HepG2 (cell line): ENCODE measurements at regions not wholly inside any gene's neighbourhood (a gene's known extent, or its start where the extent isn't known, plus 50 kb on each side); places are given as distances from the start of the nearest gene placed in this dataset.

Experiments
- ATAC-seq: fragments of 200-7000 bp; cut with Tn5 transposase; 3 replicates; pipeline ENCODE4 v1.9.1; 2020; ENCODE audit warnings: mild to moderate bottlenecking, moderate library complexity
- BruUV-seq: library from RNA; stranded (reverse); fragments of 400-500 nt; replicated peaks from 2 replicates; lab custom pipeline; 2021; lab: Mats Ljungman, UMichigan
- CTCF ChIA-PET: fragments of 300-600 bp; formaldehyde crosslinking; extraction: SDS; loops from one replicate; lab custom pipeline; 2021; ENCODE audit warnings: low total read pairs, inconsistent platforms, low intra/inter-chr PET ratio; lab: Yijun Ruan, JAX
- POLR2A ChIA-PET: fragments of 350-600 bp; sonication (Branson Sonifier 250); formaldehyde crosslinking; loops from one replicate; lab custom pipeline; 2020; ENCODE audit warnings: antibody characterized with exemption, inconsistent platforms; lab: Yijun Ruan, JAX
- DNase-seq: peaks from one replicate; pipeline ENCODE4 v3.0.0-alpha.2; 2015; ENCODE audit warnings: low spot score
- FAIRE-seq: peaks from 3 replicates; lab custom pipeline; 2011; peaks lifted over from hg19 to GRCh38; lab: Jason Lieb, UNC
- H2AFZ ChIP-seq: one replicate; pipeline ENCODE4 v1.6.1; 2011; ENCODE audit warnings: low read length, inconsistent platforms
- H3K27ac ChIP-seq: fragments of 300-600 bp; 3 replicates; pipeline ENCODE4 v1.8.0; 2011; ENCODE audit warnings: mixed run types, mild to moderate bottlenecking, mixed read lengths, low read length, inconsistent platforms; ENCODE audit not compliant: insufficient read depth; ENCODE audit errors: extremely low read length
- H3K27me3 ChIP-seq, 2 experiments: fragments of 200-600 bp in 1 of 2; 2 replicates in 1 of 2; 3 replicates in 1 of 2; pipeline versions ENCODE4 v1.6.0 to v1.8.0; 2011; ENCODE audit warnings: low read length in 2 of 2, mild to moderate bottlenecking in 2 of 2, moderate library complexity in 2 of 2, inconsistent platforms in 1 of 2; ENCODE audit not compliant: insufficient read depth in 2 of 2, control insufficient read depth in 1 of 2
- H3K36me3 ChIP-seq, 2 experiments: fragments of 200-600 bp in 1 of 2; replicated peaks in 1 of 2; 2 replicates in 1 of 2; 3 replicates in 1 of 2; pipeline versions ENCODE4 v1.5.1 to v1.8.0; 2011; ENCODE audit warnings: low read length in 2 of 2, inconsistent platforms in 1 of 2; ENCODE audit not compliant: insufficient read depth in 2 of 2, control insufficient read depth in 1 of 2
- H3K4me1 ChIP-seq: 2 replicates; pipeline ENCODE4 v1.5.1; 2012; ENCODE audit warnings: low read length, inconsistent platforms; ENCODE audit not compliant: insufficient read depth
- H3K4me2 ChIP-seq: 2 replicates; pipeline ENCODE4 v1.6.0; 2011; ENCODE audit warnings: low read depth, low read length, inconsistent platforms
- H3K4me3 ChIP-seq, 3 experiments: fragments of 200-600 bp in 1 of 3; sonication (generic), shearing (Covaris generic) in 1 of 3; replicated peaks in 1 of 3; 2 replicates each; pipeline ENCODE4 v1.5.1; 2011 to 2016; ENCODE audit warnings: low read length in 3 of 3, inconsistent platforms in 2 of 3, low read depth in 2 of 3, mild to moderate bottlenecking in 2 of 3, control low read depth in 1 of 3, mixed read lengths in 1 of 3; ENCODE audit not compliant: insufficient read depth in 1 of 3
- H3K79me2 ChIP-seq: one replicate; pipeline ENCODE4 v1.6.1; 2011; ENCODE audit warnings: low read length, inconsistent platforms; ENCODE audit not compliant: insufficient read depth
- H3K9ac ChIP-seq: 2 replicates; pipeline ENCODE4 v1.6.0; 2011; ENCODE audit warnings: mild to moderate bottlenecking, low read depth, low read length, inconsistent platforms; ENCODE audit not compliant: insufficient read depth
- H3K9me3 ChIP-seq: 2 replicates; pipeline ENCODE4 v1.5.1; 2012; ENCODE audit warnings: mild to moderate bottlenecking, low read length
- H4K20me1 ChIP-seq: 2 replicates; pipeline ENCODE4 v1.6.0; 2011; ENCODE audit warnings: inconsistent platforms, mild to moderate bottlenecking, low read length, moderate library complexity; ENCODE audit not compliant: insufficient read depth
- ATAD3A ChIP-seq: sonication (generic); formaldehyde crosslinking; IDR thresholded peaks from 2 replicates; pipeline ENCODE4 v1.4.0; 2020; ENCODE audit warnings: missing genetic modification reagents
- CREM ChIP-seq, 2 experiments: sonication (generic) in 1 of 2; formaldehyde crosslinking in 1 of 2; IDR thresholded peaks; 2 replicates each; pipeline versions ENCODE4 v1.4.0 to v1.6.1; 2016 to 2020; ENCODE audit warnings: antibody characterized with exemption in 1 of 2, mild to moderate bottlenecking in 1 of 2, missing genetic modification reagents in 1 of 2
- FOXJ3 ChIP-seq: sonication (generic); formaldehyde crosslinking; IDR thresholded peaks from 2 replicates; pipeline ENCODE4 v1.4.0; 2020; ENCODE audit warnings: missing genetic modification reagents, mild to moderate bottlenecking, borderline replicate concordance
- IRX3 ChIP-seq: sonication (generic); formaldehyde crosslinking; IDR thresholded peaks from 2 replicates; pipeline ENCODE4 v1.8.1; 2023; ENCODE audit warnings: mild to moderate bottlenecking, low read depth, missing genetic modification reagents, borderline replicate concordance
- PRPF4 ChIP-seq: fragments of 200-400 bp; formaldehyde crosslinking; IDR thresholded peaks from 2 replicates; pipeline ENCODE4 v1.6.1; 2016; ENCODE audit warnings: low read length, low read depth; ENCODE audit not compliant: poor library complexity, severe bottlenecking
- SALL2 ChIP-seq: sonication (generic); formaldehyde crosslinking; IDR thresholded peaks from 2 replicates; pipeline ENCODE4 v1.8.1; 2023; ENCODE audit warnings: mild to moderate bottlenecking, missing genetic modification reagents, inconsistent platforms
- STAG1 ChIP-seq: sonication (generic); formaldehyde crosslinking; IDR thresholded peaks from 2 replicates; pipeline ENCODE4 v1.4.0; 2020; ENCODE audit warnings: missing genetic modification reagents
- ZNF672 ChIP-seq: sonication (generic); formaldehyde crosslinking; IDR thresholded peaks from 2 replicates; pipeline ENCODE4 v1.8.1; 2022; ENCODE audit warnings: missing genetic modification reagents
- WGBS: methylation state at CpG from one replicate; pipeline ENCODE4 v1.1.6; 2017; ENCODE audit warnings: low lambda C conversion rate; 5-methylcytosine and 5-hydroxymethylcytosine counted together
- in situ Hi-C: cut with HindIII; loops from 2 replicates; pipeline ENCODE4 v1.10.0; 2017; ENCODE audit warnings: low pct_unique_long_range_greater_than_20kb; ENCODE audit not compliant: extremely low pct_ligation_motif_present
- intact Hi-C: fragments of 100-400 bp; cut with micrococcal nuclease; formaldehyde crosslinking; loops from one replicate; pipeline ENCODE4 v1.10.0; 2022; ENCODE audit not compliant: unreplicated experiment
- TF ChIP-seq, protein P1 (sequence below): sonication (generic); formaldehyde crosslinking; IDR thresholded peaks from 2 replicates; pipeline ENCODE4 v1.9.0; 2022; ENCODE audit warnings: low read depth, missing genetic modification reagents
- TF ChIP-seq, protein P2 (sequence below): sonication (generic); formaldehyde crosslinking; IDR thresholded peaks from 2 replicates; pipeline ENCODE4 v1.4.0; 2020; ENCODE audit warnings: missing genetic modification reagents, borderline replicate concordance

DNA sequence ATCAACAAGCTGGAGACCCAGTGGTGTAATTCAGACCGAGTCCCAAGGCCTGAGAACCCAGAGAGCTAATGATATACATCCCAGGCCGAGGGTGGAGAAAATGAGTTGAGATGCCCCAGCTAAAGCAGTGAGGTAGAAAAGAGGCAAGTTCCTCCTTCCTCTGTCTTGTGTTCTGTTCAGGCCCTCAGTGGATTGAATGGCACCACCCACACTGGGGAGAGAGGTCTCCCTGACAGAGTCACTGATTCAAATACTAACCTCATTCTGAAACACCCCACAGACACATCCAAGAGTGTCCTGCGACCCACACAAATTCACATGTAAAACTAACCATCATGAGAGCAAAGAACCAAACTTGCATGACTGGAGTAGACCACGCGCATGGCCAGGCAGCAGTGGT lies 215.3 kb downstream of the ANAPC1 start (continued):
- TF ChIP-seq ZNF672, result no peak
- no peak for TF ChIP-seq IRX3 (CRISPR knock-in tag)
- TF ChIP-seq FOXJ3 (CRISPR knock-in tag), result no peak
- TF ChIP-seq PRPF4, result no peak
- TF ChIP-seq, protein P1, sequence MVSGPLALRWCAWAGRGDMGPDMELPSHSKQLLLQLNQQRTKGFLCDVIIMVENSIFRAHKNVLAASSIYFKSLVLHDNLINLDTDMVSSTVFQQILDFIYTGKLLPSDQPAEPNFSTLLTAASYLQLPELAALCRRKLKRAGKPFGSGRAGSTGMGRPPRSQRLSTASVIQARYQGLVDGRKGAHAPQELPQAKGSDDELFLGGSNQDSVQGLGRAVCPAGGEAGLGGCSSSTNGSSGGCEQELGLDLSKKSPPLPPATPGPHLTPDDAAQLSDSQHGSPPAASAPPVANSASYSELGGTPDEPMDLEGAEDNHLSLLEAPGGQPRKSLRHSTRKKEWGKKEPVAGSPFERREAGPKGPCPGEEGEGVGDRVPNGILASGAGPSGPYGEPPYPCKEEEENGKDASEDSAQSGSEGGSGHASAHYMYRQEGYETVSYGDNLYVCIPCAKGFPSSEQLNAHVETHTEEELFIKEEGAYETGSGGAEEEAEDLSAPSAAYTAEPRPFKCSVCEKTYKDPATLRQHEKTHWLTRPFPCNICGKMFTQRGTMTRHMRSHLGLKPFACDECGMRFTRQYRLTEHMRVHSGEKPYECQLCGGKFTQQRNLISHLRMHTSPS, result no peak
- no peak for TF ChIP-seq ATAD3A

DNA sequence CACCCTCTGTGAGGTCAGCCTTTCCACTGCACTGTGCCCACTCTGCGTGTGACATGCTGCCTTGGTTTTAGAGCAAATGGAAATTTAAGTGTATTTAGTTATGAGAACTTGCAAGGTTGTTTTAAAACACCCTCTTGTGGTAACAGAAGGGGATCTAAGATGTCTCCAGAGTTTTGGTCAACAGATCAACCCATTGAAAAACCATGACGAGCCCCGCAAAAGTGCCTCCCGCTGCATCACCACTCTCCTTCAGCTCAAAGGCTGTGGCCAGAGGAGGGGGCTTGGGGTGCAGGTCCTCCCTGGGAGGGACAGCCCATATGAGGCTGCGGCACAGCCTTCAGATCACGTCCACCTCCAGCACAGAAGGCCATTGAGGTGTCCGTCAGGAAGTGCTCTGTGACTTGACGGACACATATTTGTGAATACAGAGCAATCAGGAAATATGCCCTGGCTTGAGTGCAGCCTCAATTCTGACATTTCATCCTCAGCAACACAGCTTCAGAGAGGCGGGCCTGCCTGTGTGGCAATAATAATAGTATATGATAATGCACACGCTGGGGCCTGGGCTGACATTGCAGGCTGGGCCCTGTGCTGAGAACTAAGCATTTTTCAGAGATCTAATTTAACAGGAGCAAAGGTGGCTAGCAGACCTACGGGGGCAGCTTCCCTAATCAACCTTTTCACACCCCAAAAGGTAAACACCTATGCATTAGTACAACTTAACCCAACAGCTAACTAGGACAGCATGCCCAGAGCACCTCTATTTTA lies 213.9 kb downstream of the ANAPC1 start:
- no peak overlapping the region for H2AFZ ChIP-seq
- H3K79me2 ChIP-seq, result no peaks in the 10 kb centered on the region
- in situ Hi-C loops (loop anchor here (25.0 kb wide), 1 partner anchor 183 kb away; no protein-coding TSS in a partner anchor), intact Hi-C loops (no loop called here)
- no peak overlapping the region for H3K9ac ChIP-seq
- FAIRE-seq, result no peak
- no peaks in the 10 kb centered on the region for H4K20me1 ChIP-seq
- no peaks in the 10 kb centered on the region for H3K9me3 ChIP-seq
- no peaks in the 10 kb centered on the region for H3K36me3 ChIP-seq
- no peak for ATAC-seq
- peaks cover 19% of the 10 kb centered on the region for H3K4me1 ChIP-seq
- ChIA-PET POLR2A (no interaction called here), CTCF (no interaction called here)
- 68% methylated on average over 11 of the region's 11 CpGs for WGBS
- H3K27ac ChIP-seq, result no peak overlapping the region
- BruUV-seq, result no TSS peak
- TF ChIP-seq, protein P2, sequence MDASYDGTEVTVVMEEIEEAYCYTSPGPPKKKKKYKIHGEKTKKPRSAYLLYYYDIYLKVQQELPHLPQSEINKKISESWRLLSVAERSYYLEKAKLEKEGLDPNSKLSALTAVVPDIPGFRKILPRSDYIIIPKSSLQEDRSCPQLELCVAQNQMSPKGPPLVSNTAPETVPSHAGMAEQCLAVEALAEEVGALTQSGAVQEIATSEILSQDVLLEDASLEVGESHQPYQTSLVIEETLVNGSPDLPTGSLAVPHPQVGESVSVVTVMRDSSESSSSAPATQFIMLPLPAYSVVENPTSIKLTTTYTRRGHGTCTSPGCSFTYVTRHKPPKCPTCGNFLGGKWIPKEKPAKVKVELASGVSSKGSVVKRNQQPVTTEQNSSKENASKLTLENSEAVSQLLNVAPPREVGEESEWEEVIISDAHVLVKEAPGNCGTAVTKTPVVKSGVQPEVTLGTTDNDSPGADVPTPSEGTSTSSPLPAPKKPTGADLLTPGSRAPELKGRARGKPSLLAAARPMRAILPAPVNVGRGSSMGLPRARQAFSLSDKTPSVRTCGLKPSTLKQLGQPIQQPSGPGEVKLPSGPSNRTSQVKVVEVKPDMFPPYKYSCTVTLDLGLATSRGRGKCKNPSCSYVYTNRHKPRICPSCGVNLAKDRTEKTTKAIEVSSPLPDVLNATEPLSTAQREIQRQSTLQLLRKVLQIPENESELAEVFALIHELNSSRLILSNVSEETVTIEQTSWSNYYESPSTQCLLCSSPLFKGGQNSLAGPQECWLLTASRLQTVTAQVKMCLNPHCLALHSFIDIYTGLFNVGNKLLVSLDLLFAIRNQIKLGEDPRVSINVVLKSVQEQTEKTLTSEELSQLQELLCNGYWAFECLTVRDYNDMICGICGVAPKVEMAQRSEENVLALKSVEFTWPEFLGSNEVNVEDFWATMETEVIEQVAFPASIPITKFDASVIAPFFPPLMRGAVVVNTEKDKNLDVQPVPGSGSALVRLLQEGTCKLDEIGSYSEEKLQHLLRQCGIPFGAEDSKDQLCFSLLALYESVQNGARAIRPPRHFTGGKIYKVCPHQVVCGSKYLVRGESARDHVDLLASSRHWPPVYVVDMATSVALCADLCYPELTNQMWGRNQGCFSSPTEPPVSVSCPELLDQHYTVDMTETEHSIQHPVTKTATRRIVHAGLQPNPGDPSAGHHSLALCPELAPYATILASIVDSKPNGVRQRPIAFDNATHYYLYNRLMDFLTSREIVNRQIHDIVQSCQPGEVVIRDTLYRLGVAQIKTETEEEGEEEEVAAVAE, result no peak
- TF ChIP-seq SALL2 (CRISPR knock-in tag) (no peak), STAG1 (0 out of 2 replicates have a peak, but pooled peaks have one; percentile 19), PRPF4 (no peak), CREM (IDR thresholded peaks at IDR 0.05) (no peak), CREM (CRISPR knock-in tag; IDR thresholded peaks at IDR 0.05) (no peak)
- H3K4me2 ChIP-seq, result no peak overlapping the region
- no peak for DNase-seq
- no peaks in the 10 kb centered on the region for H3K27me3 ChIP-seq
- H3K4me3 ChIP-seq, result no peak overlapping the region
